HPDE6-E6E7 (cell line): ENCODE measurements at regions not wholly inside any gene's neighbourhood (a gene's known extent, or its start where the extent isn't known, plus 50 kb on each side); places are given as distances from the start of the nearest gene placed in this dataset.
A peak's percentile ranks its signal among the peaks of the same experiment; 100 is the strongest.
"Not testable (repeated sequence)": the region's sequence is repeated elsewhere in the genome, so short reads cannot be mapped to it uniquely, and the experiment has no call there.

ENCODE experiments used
- DNase-seq: peaks from one replicate; pipeline ENCODE4 v3.0.0; 2011; ENCODE audit warnings: missing footprints; ENCODE audit errors: extremely low spot score

- no peak for DNase-seq
These were observed 253.0 kb upstream of the ARRDC3 start for GRCh38 chr5:91635950-91636734.

GRCh38 chr5:91632871-91633270 lies 249.8 kb upstream of the ARRDC3 start:
- no peak for DNase-seq

- no peak for DNase-seq
These were observed 228.6 kb upstream of the ARRDC3 start for GRCh38 chr5:91611746-91612145.

- DNase-seq, result no peak
These were observed 224.6 kb upstream of the ARRDC3 start for GRCh38 chr5:91607675-91608074.

GRCh38 chr5:91599863-91600262 lies 216.7 kb upstream of the ARRDC3 start:
- no peak for DNase-seq

- DNase-seq, result no peak
These were observed 215.1 kb upstream of the ARRDC3 start for GRCh38 chr5:91598216-91598615.

GRCh38 chr5:91595424-91595823 lies 212.3 kb upstream of the ARRDC3 start:
- DNase-seq, result no peak

- no peak for DNase-seq
These were observed 208.0 kb upstream of the ARRDC3 start for GRCh38 chr5:91591076-91591475.

GRCh38 chr5:91586232-91586631 lies 203.1 kb upstream of the ARRDC3 start:
- DNase-seq, result no peak

- DNase-seq, result no peak
These were observed 201.2 kb upstream of the ARRDC3 start for GRCh38 chr5:91584352-91584751.

- DNase-seq, result not testable (repeated sequence)
These were observed 182.9 kb upstream of the ARRDC3 start for GRCh38 chr5:91566012-91566411.

GRCh38 chr5:91562922-91563321 lies 179.8 kb upstream of the ARRDC3 start:
- no peak for DNase-seq

GRCh38 chr5:91541696-91542095 lies 158.6 kb upstream of the ARRDC3 start:
- DNase-seq, result peak; percentile 35

- DNase-seq, result no peak
These were observed 155.1 kb upstream of the ARRDC3 start for GRCh38 chr5:91538179-91538578.

- DNase-seq, result no peak
These were observed 152.4 kb upstream of the ARRDC3 start for GRCh38 chr5:91535499-91535898.

- no peak for DNase-seq
These were observed 151.2 kb upstream of the ARRDC3 start for GRCh38 chr5:91534332-91534731.

GRCh38 chr5:91532779-91533178 lies 149.7 kb upstream of the ARRDC3 start:
- DNase-seq, result no peak

GRCh38 chr5:91532281-91532680 lies 149.2 kb upstream of the ARRDC3 start:
- DNase-seq, result no peak

- no peak for DNase-seq
These were observed 145.7 kb upstream of the ARRDC3 start for GRCh38 chr5:91528831-91529230.

GRCh38 chr5:91521785-91522184 lies 138.7 kb upstream of the ARRDC3 start:
- no peak for DNase-seq

- DNase-seq, result peak; percentile 21
These were observed 138.2 kb upstream of the ARRDC3 start for GRCh38 chr5:91521334-91521733.

GRCh38 chr5:91514400-91514799 lies 131.3 kb upstream of the ARRDC3 start:
- no peak for DNase-seq

GRCh38 chr5:91503321-91503720 lies 120.2 kb upstream of the ARRDC3 start:
- DNase-seq, result no peak

GRCh38 chr5:91500758-91501157 lies 117.6 kb upstream of the ARRDC3 start:
- DNase-seq, result no peak
